Astrocyte of the cerebellum (primary cell): ENCODE measurements at regions not wholly inside any gene's neighbourhood (a gene's known extent, or its start where the extent isn't known, plus 50 kb on each side); places are given as distances from the start of the nearest gene placed in this dataset.
A peak's percentile ranks its signal among the peaks of the same experiment; 100 is the strongest.

Experiments
- DNase-seq: peaks from one replicate; pipeline ENCODE4 v3.0.0-alpha.2; 2011; ENCODE audit warnings: low read depth
- H3K4me3 ChIP-seq: 2 replicates; pipeline ENCODE4 v1.5.1; 2011; ENCODE audit warnings: mild to moderate bottlenecking, low read depth, low read length, moderate library complexity
- CTCF ChIP-seq: IDR thresholded peaks from 2 replicates; pipeline ENCODE4 v1.5.1; 2012; ENCODE audit warnings: low read length, low read depth, moderate library complexity, mild to moderate bottlenecking; ENCODE audit errors: missing control alignments
- in situ Hi-C: cut with HindIII; loops from 2 replicates; pipeline ENCODE4 v1.10.0; 2017; ENCODE audit warnings: low sequenced_read_pairs

DNA sequence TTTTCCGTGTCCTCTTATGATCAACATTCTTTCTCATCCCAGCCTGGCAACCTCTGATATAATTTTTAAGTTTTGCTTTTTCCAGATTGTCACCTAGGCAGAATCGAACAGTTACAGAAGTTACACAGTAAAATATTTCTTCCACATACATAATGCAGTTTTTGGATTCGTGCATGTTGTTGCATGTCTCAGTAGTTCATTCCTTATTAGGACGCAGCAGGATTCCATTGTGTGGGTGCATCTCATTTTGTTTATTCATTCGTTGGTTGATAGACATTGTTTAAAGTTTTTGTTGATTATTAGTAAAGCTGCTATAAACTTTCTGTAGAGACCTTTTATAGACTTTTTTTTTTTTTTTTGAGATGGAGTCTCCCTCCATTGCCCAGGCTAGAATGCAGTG is 284.3 kb upstream of the FERMT1 start:
- H3K4me3 ChIP-seq = no peak overlapping the region
- DNase-seq = no peak
- TF ChIP-seq CTCF = no peak
- in situ Hi-C loops = no loop called here

- TF ChIP-seq CTCF = no peak
- no peak overlapping the region for H3K4me3 ChIP-seq
- no peak for DNase-seq
- in situ Hi-C loops = no loop called here
These were observed 279.2 kb upstream of the FERMT1 start for GRCh38 chr20:6401893-6402557.

- no peak for DNase-seq
- in situ Hi-C loops = no loop called here
- TF ChIP-seq CTCF = no peak
- H3K4me3 ChIP-seq = no peak overlapping the region
These were observed 274.3 kb upstream of the FERMT1 start for GRCh38 chr20:6397115-6397514.

- in situ Hi-C loops = no loop called here
- H3K4me3 ChIP-seq = no peak overlapping the region
- TF ChIP-seq CTCF = no peak
- peak; percentile 34 for DNase-seq
These were observed 272.9 kb upstream of the FERMT1 start for GRCh38 chr20:6395695-6396094.

DNA sequence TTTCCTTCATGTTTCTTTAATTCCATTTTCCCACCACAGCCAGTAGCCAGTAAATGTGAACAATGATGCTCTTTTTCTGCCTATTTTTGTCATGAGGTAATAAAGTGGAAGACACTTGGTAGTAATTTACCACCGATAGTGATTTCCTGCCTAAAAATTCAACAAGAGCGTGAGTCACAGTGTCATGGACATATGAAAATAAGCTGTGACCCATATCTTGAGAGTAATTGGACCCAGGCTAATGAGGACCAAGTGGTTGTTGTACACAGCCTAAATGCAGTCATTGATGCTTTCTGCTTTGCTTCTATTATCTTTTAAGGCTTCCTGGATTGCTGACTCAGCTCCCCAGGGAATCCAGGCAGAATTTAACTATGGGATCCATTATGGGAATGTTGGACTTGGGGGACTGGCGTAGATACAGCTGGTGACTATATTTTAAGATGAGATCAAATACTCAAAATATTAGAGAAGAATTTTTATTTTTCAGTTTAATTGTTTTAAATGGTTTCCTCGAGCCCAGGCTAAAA is 265.9 kb upstream of the FERMT1 start:
- no peak overlapping the region for H3K4me3 ChIP-seq
- TF ChIP-seq CTCF = no peak
- no peak for DNase-seq
- in situ Hi-C loops = no loop called here

GRCh38 chr20:6384956-6385486 is 262.2 kb upstream of the FERMT1 start:
- no peak overlapping the region for H3K4me3 ChIP-seq
- DNase-seq = no peak
- TF ChIP-seq CTCF = no peak
- in situ Hi-C loops = no loop called here
